ENCODE measurements at regions not wholly inside any gene's neighbourhood (a gene's known extent, or its start where the extent isn't known, plus 50 kb on each side); places are given as distances from the start of the nearest gene placed in this dataset.
"Not testable (repeated sequence)": the region's sequence is repeated elsewhere in the genome, so short reads cannot be mapped to it uniquely, and the experiment has no call there.

DNA sequence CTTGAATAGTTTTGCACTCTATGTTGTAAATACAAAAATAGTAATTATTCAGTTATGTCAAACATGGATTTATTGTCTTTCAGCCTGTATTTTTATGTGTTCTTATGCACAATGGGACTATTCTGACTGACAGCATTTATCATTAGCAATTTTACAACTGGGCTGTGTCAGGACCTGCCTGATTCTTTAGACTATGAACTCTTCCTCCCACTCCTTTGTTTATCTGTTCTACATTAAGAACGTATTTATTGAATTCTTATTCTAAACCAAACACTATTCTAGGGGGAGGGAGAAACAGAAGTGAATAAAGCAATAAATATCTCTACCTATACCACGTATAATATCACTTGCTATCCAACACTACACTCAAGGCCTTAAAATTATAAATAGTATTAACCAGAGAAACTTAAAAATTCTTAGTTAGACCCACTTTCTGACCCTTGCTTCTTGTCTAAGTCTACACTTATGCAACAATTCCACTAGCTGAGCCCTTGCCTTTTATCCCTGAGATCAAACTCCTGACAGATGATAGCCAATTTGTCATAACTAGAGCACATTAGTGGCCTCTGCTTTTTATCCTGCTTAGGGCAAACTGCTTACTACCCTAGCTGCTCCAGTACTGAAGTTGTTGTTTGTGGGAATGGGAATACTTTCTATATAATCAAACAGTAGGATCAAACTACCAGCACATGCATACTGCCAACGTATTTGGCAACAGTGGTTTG lies 494.3 kb downstream of the BRINP3 start:
- no peak for DNase-seq (ENCODE audit: low read depth, low spot score)
- H3K27ac ChIP-seq, result no peak overlapping the region

DNA sequence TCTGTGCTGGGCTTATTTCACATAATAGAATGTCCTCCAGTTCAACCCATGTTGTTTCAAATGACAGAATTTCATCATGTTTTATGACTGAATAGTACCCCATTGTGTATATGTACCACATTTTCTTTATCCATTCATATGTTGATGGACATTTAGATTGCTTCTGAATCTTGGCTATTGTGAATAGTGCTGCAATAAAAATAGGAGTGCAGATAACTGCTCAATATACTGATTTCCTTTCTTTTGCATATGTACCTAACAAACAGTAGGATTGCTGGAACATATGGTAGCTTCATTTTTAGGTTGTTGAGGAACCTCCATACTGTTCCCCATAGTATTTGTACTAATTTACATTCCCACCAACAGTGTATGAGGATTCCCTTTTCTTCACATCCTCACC lies 491.1 kb downstream of the BRINP3 start:
- DNase-seq (ENCODE audit: low read depth, low spot score), result no peak
- H3K27ac ChIP-seq, result no peak overlapping the region

DNA sequence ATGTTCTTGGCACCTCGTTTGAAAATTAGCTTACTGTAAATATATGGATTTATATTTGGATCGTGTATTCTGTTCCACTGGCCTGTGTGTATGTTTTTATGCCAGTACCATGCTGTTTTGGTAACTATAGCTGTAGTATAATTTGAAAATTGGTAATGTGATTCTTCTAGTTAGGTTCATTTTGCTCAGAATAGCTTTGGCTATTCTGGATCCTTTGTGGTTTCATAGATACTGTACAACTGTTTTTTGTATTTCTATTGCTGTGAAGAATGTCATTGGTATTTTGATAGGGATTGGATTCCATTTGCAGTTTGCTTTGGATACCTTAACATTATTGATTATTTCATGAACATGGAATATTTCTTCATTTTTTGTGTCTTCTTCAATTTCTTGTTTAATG lies 490.2 kb downstream of the BRINP3 start:
- H3K27ac ChIP-seq, result no peak overlapping the region
- no peak for DNase-seq (ENCODE audit: low read depth, low spot score)

DNA sequence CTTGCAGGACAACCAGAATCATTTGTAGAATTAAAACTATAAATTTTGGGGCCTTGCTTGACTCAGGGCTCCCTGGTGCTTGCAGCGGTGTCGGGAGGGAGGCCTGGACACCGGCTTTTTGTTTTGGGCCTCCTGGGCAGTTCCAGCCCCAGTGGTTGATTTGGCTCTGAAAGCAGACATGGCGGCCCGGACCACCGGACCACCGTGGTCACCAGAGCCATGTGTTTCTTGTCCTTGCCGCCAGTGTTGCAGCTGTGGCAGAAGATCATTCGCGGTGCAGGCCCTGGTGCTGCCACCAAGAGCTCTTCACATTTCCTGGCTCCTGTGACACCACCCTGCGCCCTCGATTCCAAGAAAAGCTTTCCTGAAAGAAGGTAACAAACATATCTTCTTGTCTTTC lies 484.8 kb downstream of the BRINP3 start:
- no peak for DNase-seq (ENCODE audit: low read depth, low spot score)
- no peak overlapping the region for H3K27ac ChIP-seq

DNA sequence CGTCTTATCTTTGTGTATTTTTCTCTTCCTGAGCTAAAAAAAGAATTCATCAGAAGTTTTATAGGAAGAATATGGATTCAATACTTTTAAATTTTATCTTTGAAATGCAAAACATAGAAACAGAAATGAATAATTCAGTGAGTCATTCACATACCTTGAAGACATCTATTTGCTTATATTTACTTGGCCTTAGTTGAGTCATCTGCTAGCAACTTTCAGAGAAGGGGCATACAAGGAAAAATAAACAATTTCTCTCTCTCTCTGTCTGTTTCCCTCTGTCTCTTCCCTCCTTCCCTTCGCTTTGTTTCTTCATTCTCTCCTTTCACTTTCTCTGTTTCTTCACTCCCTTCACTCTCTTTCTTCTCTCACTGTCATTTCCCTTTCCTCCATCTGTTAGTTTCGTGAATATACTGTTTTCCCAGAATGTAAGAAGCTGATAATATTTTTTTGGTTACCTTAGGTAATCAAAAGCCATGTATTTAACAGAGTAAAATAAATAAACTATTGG lies 477.2 kb downstream of the BRINP3 start:
- no peak overlapping the region for H3K27ac ChIP-seq
- no peak for DNase-seq (ENCODE audit: low read depth, low spot score)

DNA sequence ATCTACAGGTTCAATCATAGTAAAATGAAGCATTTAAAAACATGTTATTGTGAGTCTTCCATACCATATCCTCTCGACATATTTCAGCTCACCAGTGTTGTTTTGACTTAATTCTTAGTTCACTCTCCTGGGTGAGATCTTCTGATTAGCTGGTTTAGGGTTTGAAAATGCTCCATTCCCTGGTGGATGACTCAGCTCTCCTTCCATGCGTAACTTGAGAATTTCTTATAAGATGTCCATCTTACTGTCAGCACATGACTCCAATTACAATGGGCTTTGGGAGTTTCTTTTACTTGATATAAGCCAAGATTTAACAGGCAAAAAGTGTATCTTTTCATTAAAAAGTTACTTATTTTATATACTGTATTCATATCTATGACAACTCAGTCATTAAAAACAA lies 476.5 kb downstream of the BRINP3 start:
- H3K27ac ChIP-seq, result no peak overlapping the region
- no peak for DNase-seq (ENCODE audit: low read depth, low spot score)

DNA sequence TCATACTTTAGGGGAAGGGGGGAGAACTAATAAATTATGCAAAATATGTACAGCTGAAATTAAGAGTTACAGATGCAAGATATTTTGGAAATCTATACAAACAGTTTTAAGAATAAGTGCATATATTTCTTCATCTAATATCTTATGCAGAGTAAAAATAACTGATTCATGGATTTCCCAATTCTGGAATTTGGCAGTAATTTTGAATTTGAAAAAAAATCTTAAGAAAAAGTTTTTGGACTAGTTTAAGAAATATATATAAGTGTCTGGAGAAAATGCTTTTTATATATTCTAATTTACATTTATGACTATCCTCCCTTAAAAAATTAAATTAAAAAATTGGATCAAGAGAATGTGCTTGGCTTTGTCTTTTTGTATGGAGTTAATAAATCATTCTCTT lies 474.3 kb downstream of the BRINP3 start:
- H3K27ac ChIP-seq, result no peak overlapping the region
- no peak for DNase-seq (ENCODE audit: low read depth, low spot score)

DNA sequence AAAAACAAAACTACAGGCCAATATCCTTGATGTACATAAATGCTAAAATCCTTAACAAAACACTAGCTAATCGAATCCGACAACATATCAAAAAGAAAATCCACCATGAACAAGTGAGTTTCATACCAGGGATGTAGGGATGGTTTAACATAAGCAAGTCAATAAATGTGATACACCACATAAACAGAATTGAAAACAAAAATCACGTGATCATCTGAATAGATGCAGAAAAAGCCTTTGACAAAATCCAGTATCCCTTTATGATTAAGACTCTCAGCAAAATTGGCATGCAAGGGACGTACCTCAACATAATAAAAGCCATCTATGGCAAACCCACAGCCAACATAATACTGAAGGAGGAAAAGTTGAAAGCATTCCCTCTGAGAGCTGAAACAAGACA lies 466.1 kb downstream of the BRINP3 start:
- no peak for DNase-seq (ENCODE audit: low read depth, low spot score)
- H3K27ac ChIP-seq, result no peak overlapping the region

DNA sequence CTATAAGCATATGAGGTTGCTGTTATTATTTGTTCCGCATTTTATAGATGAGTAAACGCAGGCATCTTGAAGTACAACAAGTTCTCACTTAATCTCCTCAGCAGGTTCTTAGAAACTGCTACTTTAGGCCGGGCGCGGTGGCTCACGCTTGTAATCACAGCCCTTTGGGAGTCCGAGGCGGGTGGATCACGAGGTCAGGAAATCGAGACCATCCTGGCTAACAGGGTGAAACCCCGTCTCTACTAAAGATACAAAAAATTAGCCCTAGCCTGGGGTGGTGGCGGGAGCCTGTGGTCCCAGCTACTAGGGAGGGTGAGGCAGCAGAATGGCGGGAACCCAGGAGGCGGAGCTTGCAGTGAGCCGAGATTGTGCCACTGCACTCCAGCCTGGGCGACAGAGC lies 458.5 kb downstream of the BRINP3 start:
- not testable (repeated sequence) for H3K27ac ChIP-seq; DNase-seq (ENCODE audit: low read depth, low spot score)

DNA sequence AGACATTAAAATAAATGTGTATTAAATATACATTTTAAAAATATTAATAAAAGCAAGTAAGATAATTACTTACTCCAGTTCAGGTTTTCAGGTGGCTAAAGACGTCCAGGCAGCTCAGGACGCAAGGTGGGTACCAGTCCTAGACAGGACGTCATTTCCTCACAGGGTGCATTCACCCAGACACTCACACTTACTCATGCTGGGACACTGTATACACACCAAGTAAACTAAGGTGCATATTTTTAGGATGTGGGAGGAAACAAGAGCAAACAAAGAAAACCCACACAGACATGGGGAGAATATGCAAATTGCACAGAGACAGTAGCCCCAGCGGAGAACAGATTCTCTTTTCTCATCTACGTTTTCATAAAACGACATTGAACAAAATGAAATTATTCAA lies 457.9 kb downstream of the BRINP3 start:
- no peak overlapping the region for H3K27ac ChIP-seq
- no peak for DNase-seq (ENCODE audit: low read depth, low spot score)

DNA sequence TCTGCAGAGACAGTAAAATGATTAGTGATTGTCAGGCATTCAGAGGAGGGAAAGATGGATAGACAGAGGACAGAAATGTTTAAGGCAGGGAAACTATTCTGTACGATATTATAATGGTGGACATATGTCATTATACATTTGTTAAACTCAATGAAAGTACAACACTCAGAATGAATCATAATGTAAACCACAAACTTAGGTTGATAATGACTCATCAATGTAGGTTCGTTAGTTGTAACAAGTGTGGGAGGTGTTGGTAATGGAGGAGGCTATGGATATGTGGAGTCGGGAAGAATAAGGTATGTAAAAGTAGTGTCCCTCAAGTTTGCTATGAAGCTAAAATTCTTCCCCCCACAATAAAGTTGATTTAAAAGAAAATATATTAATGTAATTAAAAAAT lies 455.0 kb downstream of the BRINP3 start:
- peak; percentile 31 for DNase-seq (ENCODE audit: low read depth, low spot score)
- H3K27ac ChIP-seq, result no peak overlapping the region

DNA sequence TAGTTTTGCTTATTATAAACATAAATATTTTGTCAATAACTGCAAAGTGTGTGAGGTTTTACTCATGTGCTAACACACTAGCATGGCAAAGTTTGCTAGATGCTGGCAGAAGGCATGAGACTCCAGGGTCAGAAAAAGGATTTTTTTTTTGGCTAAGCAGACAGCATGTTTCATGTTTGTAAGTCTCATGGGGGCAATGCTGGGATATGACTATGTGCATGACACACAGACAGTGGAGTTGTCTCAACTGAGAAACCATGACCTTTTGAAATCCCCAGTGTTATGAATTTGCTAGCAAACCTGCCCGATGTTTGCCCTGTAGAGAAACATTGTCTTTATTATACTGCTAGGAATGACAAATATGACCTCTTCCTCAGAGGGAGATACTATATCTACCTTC lies 448.2 kb downstream of the BRINP3 start:
- H3K27ac ChIP-seq, result no peak overlapping the region
- no peak for DNase-seq (ENCODE audit: low read depth, low spot score)

DNA sequence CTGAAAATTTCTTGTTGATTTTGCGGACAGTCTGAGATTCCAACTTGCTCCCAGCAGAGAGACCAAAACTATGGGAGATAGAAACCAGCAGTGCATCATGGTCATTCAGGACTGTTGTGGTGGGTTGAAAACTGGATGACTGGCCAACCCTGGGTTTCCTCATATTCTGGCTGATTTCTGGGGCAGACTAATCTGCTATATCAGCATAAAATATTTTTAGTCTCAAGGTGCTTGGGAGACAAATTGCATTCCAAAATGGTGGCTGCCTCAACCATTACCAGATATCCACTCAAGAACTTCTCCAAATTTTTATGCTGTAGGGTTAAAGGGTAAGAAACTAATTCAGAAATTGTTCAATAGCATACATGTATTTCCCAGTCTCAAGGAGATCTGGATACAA lies 434.0 kb downstream of the BRINP3 start:
- no peak for DNase-seq (ENCODE audit: low read depth, low spot score)
- H3K27ac ChIP-seq, result no peak overlapping the region

DNA sequence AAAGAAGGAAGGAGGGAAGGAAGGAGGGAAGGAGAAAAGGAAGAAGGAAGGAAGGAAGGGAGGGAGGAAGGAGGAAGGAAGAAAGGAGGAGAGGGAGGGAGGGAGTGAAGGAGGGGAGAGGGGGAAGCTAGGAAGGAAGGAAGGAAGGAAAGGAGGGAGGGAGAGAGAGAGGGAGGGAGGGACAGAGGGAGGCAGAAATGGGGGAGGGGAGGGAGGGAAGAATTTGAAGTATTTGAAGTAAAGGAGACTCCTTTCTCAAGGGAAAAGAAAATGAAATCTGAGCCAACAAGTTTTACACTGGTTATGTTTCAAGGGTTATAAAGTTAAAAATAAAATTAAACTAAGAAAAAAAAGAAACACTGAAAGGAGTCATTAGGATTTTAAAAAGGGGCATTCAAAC lies 431.4 kb downstream of the BRINP3 start:
- no peak for DNase-seq (ENCODE audit: low read depth, low spot score)

More for the DNA sequence above, 431.4 kb downstream of the BRINP3 start:
- no peak overlapping the region for H3K27ac ChIP-seq
